ENCODE measurements at regions not wholly inside any gene's neighbourhood (a gene's known extent, or its start where the extent isn't known, plus 50 kb on each side); places are given as distances from the start of the nearest gene placed in this dataset.

DNA sequence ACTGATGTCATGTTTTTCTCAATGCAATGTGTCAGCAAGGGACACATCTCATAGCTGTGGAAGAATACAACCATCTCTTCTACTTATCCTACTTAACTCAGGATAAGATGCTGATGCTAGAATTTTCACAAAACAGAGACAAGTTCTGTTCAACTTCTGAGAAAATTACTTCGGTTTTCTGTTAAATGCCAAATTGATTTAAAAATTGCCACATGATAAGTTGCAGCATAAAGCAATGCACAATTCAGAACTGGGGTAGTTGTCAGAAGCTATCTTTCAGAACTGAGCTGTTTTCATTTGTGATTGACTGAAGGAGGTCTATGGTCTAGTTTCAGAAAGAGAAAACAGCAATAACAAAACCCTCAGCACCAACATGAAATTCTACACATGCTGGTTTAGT is 954.8 kb upstream of the C9orf72 start:
- Histone ChIP-seq H3K36me3 (ENCODE audit: control insufficient read depth, insufficient read depth, low read length) (no peaks in the 10 kb centered on the region), H3K27me3 (ENCODE audit: control insufficient read depth, insufficient read depth, low read length) (no peaks in the 10 kb centered on the region), H3K4me3 (ENCODE audit: low read depth, low read length) (no peak overlapping the region)
- TF ChIP-seq, protein P1, sequence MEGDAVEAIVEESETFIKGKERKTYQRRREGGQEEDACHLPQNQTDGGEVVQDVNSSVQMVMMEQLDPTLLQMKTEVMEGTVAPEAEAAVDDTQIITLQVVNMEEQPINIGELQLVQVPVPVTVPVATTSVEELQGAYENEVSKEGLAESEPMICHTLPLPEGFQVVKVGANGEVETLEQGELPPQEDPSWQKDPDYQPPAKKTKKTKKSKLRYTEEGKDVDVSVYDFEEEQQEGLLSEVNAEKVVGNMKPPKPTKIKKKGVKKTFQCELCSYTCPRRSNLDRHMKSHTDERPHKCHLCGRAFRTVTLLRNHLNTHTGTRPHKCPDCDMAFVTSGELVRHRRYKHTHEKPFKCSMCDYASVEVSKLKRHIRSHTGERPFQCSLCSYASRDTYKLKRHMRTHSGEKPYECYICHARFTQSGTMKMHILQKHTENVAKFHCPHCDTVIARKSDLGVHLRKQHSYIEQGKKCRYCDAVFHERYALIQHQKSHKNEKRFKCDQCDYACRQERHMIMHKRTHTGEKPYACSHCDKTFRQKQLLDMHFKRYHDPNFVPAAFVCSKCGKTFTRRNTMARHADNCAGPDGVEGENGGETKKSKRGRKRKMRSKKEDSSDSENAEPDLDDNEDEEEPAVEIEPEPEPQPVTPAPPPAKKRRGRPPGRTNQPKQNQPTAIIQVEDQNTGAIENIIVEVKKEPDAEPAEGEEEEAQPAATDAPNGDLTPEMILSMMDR (IDR thresholded peaks at IDR 0.05; ENCODE audit: insufficient read depth, low read length, poor library complexity, severe bottlenecking) = no peak
- DNase-seq (ENCODE audit: low read depth) = no peak

DNA sequence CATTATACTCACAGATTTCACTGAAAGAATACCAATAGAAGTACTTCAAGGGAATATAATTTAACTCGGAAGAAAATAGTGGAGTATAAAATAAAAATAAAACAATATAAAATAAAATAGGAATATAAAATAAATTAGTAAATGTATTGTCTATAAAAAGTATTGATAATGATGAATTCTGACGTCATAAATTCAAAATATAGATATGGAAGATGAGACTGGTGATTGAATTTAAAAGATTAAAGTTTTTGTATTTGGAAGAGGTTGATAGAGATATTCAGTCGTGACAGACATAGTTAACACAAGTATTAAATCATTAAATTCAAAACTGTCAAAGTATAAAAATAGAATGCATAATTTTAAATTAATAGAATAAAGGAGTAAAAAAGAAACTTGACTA is 964.9 kb upstream of the C9orf72 start:
- TF ChIP-seq, protein P1 (IDR thresholded peaks at IDR 0.05; ENCODE audit: insufficient read depth, low read length, poor library complexity, severe bottlenecking) = no peak
- H3K4me3 ChIP-seq (ENCODE audit: low read depth, low read length) = no peak overlapping the region
- no peak for DNase-seq (ENCODE audit: low read depth)
- no peaks in the 10 kb centered on the region for H3K36me3 ChIP-seq (ENCODE audit: control insufficient read depth, insufficient read depth, low read length)
- no peaks in the 10 kb centered on the region for H3K27me3 ChIP-seq (ENCODE audit: control insufficient read depth, insufficient read depth, low read length)

DNA sequence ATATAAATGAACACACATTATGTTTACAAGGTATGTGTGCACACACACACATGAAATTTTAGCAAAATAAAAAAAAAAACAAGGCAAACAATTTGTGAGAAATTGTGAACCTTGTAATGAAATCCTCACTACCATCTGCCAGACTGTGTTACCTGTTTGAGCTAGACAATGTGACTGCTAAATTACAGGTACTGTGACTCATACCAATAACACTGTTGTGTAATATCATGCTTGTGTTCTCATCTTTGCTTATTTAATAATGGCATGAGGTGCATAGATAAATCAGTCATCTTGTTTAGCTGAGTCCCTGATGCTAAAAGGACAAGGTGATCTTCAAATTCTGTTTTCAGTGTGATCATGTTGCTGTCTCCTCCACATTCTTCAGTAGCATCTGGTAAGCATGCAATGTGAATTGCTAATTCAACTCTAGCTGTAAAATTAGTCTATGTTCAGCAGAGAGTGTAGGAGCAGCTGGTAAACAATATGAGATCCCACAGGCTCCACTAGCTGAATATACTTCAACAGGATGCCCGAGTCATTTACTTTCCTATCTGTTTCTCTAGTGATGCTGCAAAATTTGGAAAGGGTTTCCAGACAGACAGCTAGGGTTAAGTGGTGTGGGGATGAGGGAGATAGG is 966.3 kb upstream of the C9orf72 start:
- no peaks in the 10 kb centered on the region for H3K36me3 ChIP-seq (ENCODE audit: control insufficient read depth, insufficient read depth, low read length)
- TF ChIP-seq, protein P1 (IDR thresholded peaks at IDR 0.05; ENCODE audit: insufficient read depth, low read length, poor library complexity, severe bottlenecking) = no peak
- no peaks in the 10 kb centered on the region for H3K27me3 ChIP-seq (ENCODE audit: control insufficient read depth, insufficient read depth, low read length)
- no peak for DNase-seq (ENCODE audit: low read depth)
- H3K4me3 ChIP-seq (ENCODE audit: low read depth, low read length) = no peak overlapping the region

DNA sequence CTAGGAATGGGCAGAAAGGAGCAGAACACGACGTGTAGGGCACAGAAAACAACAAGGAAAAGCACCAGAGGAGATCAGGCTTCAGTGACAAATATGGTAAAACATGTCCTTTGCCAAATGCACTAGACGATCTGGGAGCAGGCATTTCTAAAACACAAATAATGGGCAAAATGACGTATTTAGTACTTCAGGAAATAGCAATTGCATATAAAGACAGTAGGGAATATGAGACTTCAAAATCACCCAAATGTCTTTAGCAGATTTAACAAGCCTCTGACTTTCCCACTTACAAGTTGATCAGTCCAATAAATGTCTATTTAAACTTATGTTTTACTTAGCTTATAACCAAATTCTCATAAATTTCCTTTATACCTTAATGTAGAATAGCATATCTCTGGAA is 969.6 kb upstream of the C9orf72 start:
- no peak overlapping the region for H3K4me3 ChIP-seq (ENCODE audit: low read depth, low read length)
- no peaks in the 10 kb centered on the region for H3K27me3 ChIP-seq (ENCODE audit: control insufficient read depth, insufficient read depth, low read length)
- DNase-seq (ENCODE audit: low read depth) = no peak
- no peaks in the 10 kb centered on the region for H3K36me3 ChIP-seq (ENCODE audit: control insufficient read depth, insufficient read depth, low read length)
- TF ChIP-seq, protein P1 (IDR thresholded peaks at IDR 0.05; ENCODE audit: insufficient read depth, low read length, poor library complexity, severe bottlenecking) = no peak

DNA sequence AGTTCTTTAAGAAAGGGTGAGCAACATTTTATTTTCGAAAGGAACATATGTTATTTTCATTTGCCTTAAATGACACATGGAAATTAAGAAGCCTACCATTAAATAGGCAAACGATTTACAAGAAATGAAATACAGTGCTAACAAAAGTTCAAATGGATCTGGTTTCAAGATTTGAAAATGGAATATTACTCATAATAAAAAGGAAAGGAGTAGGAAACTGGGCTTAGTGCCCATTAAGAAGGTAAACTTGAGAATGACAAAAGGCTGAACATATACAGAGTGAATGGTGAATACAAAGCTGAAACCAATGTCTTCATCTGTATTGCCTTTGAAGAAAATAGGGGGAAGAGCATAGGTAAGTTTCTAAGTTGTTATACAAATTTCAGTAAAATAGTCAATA is 974.2 kb upstream of the C9orf72 start:
- H3K4me3 ChIP-seq (ENCODE audit: low read depth, low read length) = no peak overlapping the region
- TF ChIP-seq, protein P1 (IDR thresholded peaks at IDR 0.05; ENCODE audit: insufficient read depth, low read length, poor library complexity, severe bottlenecking) = no peak
- H3K36me3 ChIP-seq (ENCODE audit: control insufficient read depth, insufficient read depth, low read length) = no peaks in the 10 kb centered on the region
- DNase-seq (ENCODE audit: low read depth) = no peak
- H3K27me3 ChIP-seq (ENCODE audit: control insufficient read depth, insufficient read depth, low read length) = no peaks in the 10 kb centered on the region

DNA sequence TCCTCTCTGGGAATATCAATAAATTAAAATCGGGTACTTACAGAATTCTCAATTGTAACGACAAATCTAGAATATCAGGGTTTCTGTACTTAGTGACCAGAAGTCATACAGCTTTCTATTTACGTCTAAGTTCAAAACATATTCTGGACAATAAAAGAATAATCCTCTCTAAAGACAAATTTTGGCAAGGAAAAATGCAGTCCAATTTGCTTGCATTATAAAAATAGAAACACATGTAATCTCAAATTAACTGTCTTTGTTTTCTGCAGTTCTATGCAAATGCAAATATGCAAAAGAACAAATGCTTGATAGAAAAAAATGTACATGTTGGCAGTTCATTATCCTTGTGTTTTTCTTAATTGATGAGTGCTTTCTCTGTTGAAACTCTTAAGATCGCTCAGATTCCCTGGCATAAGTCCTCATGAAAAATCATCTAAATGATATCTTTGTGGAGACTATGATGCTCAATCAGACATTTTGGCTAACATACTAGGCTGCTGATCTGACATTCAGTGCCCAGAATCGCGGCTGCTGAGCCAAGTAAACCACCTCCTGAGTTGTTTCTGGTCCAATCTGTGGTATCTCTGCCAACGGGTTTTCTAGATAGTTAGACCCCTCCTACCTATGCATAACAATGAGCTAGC is 990.1 kb upstream of the C9orf72 start:
- DNase-seq (ENCODE audit: low read depth) = no peak
- TF ChIP-seq, protein P1 (IDR thresholded peaks at IDR 0.05; ENCODE audit: insufficient read depth, low read length, poor library complexity, severe bottlenecking) = no peak
- Histone ChIP-seq H3K4me3 (ENCODE audit: low read depth, low read length) (no peak overlapping the region), H3K27me3 (ENCODE audit: control insufficient read depth, insufficient read depth, low read length) (no peaks in the 10 kb centered on the region), H3K36me3 (ENCODE audit: control insufficient read depth, insufficient read depth, low read length) (no peaks in the 10 kb centered on the region)

All from kidney epithelial cell (primary cell).